ENCODE measurements at regions not wholly inside any gene's neighbourhood (a gene's known extent, or its start where the extent isn't known, plus 50 kb on each side); places are given as distances from the start of the nearest gene placed in this dataset.

DNA sequence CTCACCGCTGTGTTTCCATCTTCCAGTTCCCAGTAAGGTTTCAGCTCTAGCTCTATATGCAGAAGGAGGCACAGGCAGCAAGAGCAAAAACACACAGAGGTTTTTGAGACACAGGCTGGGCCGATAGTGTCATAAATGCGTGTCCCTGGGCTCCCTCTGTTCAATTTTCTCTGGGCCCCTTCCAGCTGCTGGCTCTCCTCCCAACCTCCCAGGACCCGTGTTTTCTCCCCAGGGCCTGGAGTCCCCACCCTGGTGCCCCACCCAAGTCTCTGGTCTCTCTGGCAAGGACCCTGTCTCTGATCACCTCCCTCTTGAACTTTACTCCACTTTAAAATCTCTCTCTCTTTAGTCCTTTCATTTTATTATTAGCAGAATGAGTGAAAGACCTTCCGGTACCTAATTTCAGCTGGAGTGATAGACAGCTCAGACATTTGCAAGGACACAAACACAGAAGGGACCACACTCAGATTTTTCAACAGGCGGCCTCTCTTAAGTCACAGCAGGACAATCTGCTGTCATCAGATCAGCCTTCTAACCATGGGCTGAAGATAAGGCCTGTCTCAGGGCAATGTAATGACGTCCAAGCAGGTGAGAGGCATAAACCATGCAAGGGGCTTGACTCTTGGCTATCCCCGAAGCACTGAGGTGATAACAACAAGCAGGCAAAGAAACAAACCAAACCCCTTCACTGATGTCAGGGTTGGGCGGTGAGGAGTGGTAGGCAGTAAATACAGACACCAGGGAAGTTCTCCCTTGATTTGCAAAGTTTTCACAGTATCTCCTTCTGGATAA is 190.0 kb upstream of the IRS2 start:
- no peak for DNase-seq

- no peak for DNase-seq
These were observed 188.0 kb upstream of the IRS2 start for GRCh38 chr13:109974354-109974753.

- DNase-seq = no peak
These were observed 186.9 kb upstream of the IRS2 start for GRCh38 chr13:109973279-109973678.

DNA sequence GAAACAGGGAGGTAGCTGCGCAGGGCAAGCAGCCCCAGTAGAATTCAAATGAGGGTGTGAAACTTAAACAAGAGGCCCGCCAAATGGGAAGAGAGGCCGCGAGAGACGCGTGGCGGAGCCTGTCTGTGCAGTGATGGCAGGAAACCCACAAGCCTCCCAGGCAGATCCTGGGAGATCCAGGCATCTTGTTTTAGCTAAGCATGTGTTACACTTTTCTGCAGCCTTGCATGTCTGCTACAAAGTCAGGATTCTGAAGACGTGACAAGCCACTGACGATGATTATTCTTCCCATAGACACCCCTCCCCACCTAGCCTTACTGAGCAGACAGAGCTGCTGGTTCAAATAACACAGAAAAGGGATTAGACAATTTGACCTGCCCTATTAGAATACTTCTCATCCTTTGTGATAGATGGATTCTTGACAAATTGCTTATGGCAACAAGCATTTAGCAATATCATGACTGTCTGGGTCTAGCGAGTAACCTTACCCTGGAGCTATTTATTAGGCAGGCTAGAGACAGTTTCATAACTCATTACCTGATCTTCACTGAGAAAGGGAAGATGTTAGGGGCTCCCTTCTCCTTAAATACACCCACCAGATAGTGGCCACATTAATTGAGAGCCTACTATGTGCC is 185.2 kb upstream of the IRS2 start:
- DNase-seq = no peak

- DNase-seq = no peak
These were observed 184.6 kb upstream of the IRS2 start for GRCh38 chr13:109971006-109971405.

GRCh38 chr13:109968876-109969577 is 182.6 kb upstream of the IRS2 start:
- no peak for DNase-seq

DNA sequence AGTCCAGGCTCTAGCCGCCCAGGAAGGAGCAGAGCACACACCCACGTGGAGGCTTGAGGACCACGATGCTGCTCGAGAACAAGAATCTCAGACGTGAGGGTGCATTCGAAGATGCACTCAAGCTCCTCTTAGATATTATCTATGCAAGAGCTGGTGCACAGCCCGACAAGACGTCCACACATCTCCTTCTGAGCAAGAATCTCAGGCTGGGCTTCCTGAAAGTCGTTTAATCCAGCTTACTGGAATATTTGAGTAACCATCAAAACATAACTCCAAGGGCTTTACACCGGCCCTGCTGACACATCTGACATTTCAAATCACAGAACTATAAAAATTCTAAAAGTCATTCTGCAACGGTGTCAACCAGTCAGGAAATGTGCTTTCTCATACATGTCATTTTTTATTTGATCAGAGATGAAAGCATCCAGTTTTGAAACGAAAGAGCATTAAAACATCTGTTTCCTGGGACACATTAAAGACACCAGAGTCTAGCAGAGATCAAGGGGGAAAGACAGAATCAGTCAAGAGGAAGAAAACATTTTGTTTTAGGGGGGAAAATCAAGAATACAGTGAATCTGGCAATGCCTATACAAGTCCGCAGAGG is 177.7 kb upstream of the IRS2 start:
- no peak for DNase-seq

- DNase-seq = no peak
These were observed 177.0 kb upstream of the IRS2 start for GRCh38 chr13:109963384-109963783.

- no peak for DNase-seq
These were observed 173.5 kb upstream of the IRS2 start for GRCh38 chr13:109959903-109960302.

DNA sequence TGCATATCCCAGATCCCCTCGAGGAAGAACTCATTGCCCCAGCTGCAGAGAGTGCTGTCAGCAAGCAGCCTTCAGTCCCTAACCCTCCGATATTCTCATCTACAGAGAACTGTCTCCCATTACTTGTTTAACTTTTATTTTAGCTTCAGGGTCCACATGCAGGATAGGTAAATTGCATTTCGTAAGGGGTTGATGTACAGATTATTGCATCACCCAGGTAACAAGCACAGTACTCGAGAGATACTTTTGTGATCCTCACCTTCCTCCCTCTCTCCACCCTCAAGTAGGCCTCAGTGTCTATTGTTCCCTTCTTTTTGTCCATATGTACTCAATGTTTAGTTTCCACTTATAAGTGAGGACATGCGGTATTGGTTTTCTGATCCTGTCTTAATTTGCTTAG is 171.5 kb upstream of the IRS2 start:
- no peak for DNase-seq

DNA sequence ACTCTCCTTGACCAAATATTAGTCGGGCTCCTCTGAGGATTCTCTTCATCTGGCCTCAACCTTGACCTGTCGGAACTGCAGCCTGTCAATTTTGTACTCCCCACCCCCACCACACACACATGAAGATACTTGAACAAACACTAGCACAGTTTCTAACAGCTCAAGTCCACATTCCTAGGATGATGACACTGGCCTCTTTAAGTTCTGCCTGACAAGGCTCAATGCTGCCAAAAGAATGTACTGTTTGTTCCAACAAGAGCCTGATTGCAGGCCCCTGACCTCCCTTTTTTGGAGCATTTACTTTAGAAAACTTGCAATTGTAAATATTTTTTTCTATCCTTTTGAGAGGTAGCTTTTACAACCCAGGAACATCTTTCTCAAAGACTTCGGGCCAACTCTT is 169.2 kb upstream of the IRS2 start:
- no peak for DNase-seq

GRCh38 chr13:109954441-109954840 is 168.1 kb upstream of the IRS2 start:
- no peak for DNase-seq

- DNase-seq = no peak
These were observed 165.1 kb upstream of the IRS2 start for GRCh38 chr13:109951491-109951890.

GRCh38 chr13:109949397-109949796 is 163.0 kb upstream of the IRS2 start:
- no peak for DNase-seq

GRCh38 chr13:109947006-109947405 is 160.6 kb upstream of the IRS2 start:
- DNase-seq = no peak

- no peak for DNase-seq
These were observed 159.0 kb upstream of the IRS2 start for GRCh38 chr13:109945206-109945960.

- DNase-seq = no peak
These were observed 155.6 kb upstream of the IRS2 start for GRCh38 chr13:109941951-109942350.

- no peak for DNase-seq
These were observed 154.8 kb upstream of the IRS2 start for GRCh38 chr13:109941221-109941620.

GRCh38 chr13:109940637-109941036 is 154.3 kb upstream of the IRS2 start:
- no peak for DNase-seq

DNA sequence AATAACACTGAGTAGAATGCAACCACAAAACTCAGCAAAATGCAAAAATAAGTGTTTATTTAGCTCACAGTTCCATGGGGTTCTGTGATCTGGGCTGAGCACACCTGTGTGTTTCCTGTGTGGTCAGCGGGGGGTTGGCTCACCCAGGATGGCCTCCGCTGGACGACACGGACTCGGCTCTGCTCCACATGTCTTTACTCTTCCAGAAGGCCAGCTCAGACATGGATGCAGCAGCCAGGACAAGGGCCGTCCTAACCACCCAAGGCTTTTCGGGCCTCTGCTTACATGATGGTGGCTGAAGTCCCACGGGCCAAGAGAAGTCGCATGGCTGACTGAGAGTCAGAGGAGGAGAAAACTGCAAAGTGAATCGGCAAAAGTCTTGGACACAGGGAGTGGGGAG is 153.5 kb upstream of the IRS2 start:
- DNase-seq = no peak

DNA sequence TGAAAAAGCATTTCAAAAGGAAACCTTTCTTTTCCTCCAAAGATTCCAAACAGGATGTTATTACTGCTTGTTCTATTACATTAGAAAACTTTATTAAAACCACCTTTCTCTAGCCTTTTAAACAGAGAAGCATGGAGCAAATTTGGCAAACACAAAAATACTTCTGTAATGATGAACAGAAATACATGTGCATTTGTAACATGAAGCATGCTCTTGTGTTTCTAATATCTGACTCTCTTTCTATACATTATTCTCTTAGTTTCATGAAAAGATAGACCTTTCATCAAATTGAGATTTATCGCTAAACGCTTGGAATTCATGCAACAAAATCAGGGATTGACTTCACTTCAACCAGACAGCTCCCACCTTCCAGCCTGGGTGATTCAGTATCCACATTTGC is 152.8 kb upstream of the IRS2 start:
- no peak for DNase-seq

GRCh38 chr13:109938255-109938936 is 152.0 kb upstream of the IRS2 start:
- DNase-seq = no peak

Data from stimulated activated CD4-positive, alpha-beta T cell treated with anti-CD3 and anti-CD28 coated beads, Interleukin-15, amount 100 ng/mL, for 24 hours (primary cell).